GM19351 (cell line): ENCODE measurements at regions not wholly inside any gene's neighbourhood (a gene's known extent, or its start where the extent isn't known, plus 50 kb on each side); places are given as distances from the start of the nearest gene placed in this dataset.
"Not testable (repeated sequence)": the region's sequence is repeated elsewhere in the genome, so short reads cannot be mapped to it uniquely, and the experiment has no call there.

Experiments used
- ATAC-seq: cut with Tn5 transposase; IDR thresholded peaks from one replicate; pipeline ENCODE4 v1.9.1; 2021; ENCODE audit warnings: mild to moderate bottlenecking, moderate library complexity; ENCODE audit not compliant: unreplicated experiment

GRCh38 chr5:56311306-56311905 lies 78.3 kb upstream of the ANKRD55 start:
- no peak for ATAC-seq

- no peak for ATAC-seq
These were observed 77.6 kb upstream of the ANKRD55 start for GRCh38 chr5:56310711-56311204.

- ATAC-seq: no peak
These were observed 76.2 kb upstream of the ANKRD55 start for GRCh38 chr5:56309262-56309826.

GRCh38 chr5:56307714-56308333 lies 74.7 kb upstream of the ANKRD55 start:
- ATAC-seq: no peak

GRCh38 chr5:56306433-56307150 lies 73.5 kb upstream of the ANKRD55 start:
- no peak for ATAC-seq

GRCh38 chr5:56305001-56305950 lies 72.1 kb upstream of the ANKRD55 start:
- no peak for ATAC-seq

GRCh38 chr5:56303511-56303910 lies 70.4 kb upstream of the ANKRD55 start:
- ATAC-seq: no peak

GRCh38 chr5:56302027-56302426 lies 68.9 kb upstream of the ANKRD55 start:
- no peak for ATAC-seq

GRCh38 chr5:56301069-56301468 lies 67.9 kb upstream of the ANKRD55 start:
- ATAC-seq: no peak

- no peak for ATAC-seq
These were observed 66.1 kb upstream of the ANKRD55 start for GRCh38 chr5:56299212-56299611.

GRCh38 chr5:56298336-56299090 lies 65.4 kb upstream of the ANKRD55 start:
- ATAC-seq: no peak

GRCh38 chr5:56297851-56298250 lies 64.7 kb upstream of the ANKRD55 start:
- no peak for ATAC-seq

GRCh38 chr5:56295311-56295710 lies 62.2 kb upstream of the ANKRD55 start:
- ATAC-seq: not testable (repeated sequence)

GRCh38 chr5:56294354-56294753 lies 61.2 kb upstream of the ANKRD55 start:
- ATAC-seq: no peak

GRCh38 chr5:56292874-56293273 lies 59.7 kb upstream of the ANKRD55 start:
- not testable (repeated sequence) for ATAC-seq

- ATAC-seq: no peak
These were observed 58.7 kb upstream of the ANKRD55 start for GRCh38 chr5:56291661-56292374.

- no peak for ATAC-seq
These were observed 58.0 kb upstream of the ANKRD55 start for GRCh38 chr5:56291079-56291643.

- ATAC-seq: no peak
These were observed 57.4 kb upstream of the ANKRD55 start for GRCh38 chr5:56290378-56291078.
